Suprapubic skin (tissue), 4 donors: ENCODE measurements at regions not wholly inside any gene's neighbourhood (a gene's known extent, or its start where the extent isn't known, plus 50 kb on each side); places are given as distances from the start of the nearest gene placed in this dataset.

Experiments
- CTCF ChIP-seq, 2 donors: fragments of 200-600 bp in 1 of 2; fragments of 450-650 bp in 1 of 2; sonication (generic) in 1 of 2; IDR thresholded peaks; one replicate each; pipeline ENCODE4 v1.5.1; 2016 to 2019; ENCODE audit warnings: antibody characterized with exemption in 2 of 2, mild to moderate bottlenecking in 1 of 2, moderate library complexity in 1 of 2
- POLR2A ChIP-seq, 2 donors: fragments of 450-650 bp; IDR thresholded peaks; one replicate each; pipeline ENCODE4 v1.6.1; 2017; ENCODE audit warnings: antibody characterized with exemption in 2 of 2, mild to moderate bottlenecking in 2 of 2, moderate library complexity in 2 of 2
- POLR2AphosphoS5 ChIP-seq, 3 donors: sonication (generic); formaldehyde crosslinking; IDR thresholded peaks; one replicate each; pipeline ENCODE4 v1.6.1; 2017; ENCODE audit warnings: antibody characterized with exemption in 3 of 3

- TF ChIP-seq CTCF (IDR thresholded peaks at IDR 0.05) (no peak), POLR2A (IDR thresholded peaks at IDR 0.05) (no peak), POLR2AphosphoS5 (IDR thresholded peaks at IDR 0.05) (no peak)
These were observed 61.3 kb upstream of the RASGRP1 start for GRCh38 chr15:38625886-38626285.
